Eye (tissue), 1 donor: ENCODE measurements at regions not wholly inside any gene's neighbourhood (a gene's known extent, or its start where the extent isn't known, plus 50 kb on each side); places are given as distances from the start of the nearest gene placed in this dataset.

Experiments
- DNase-seq: peaks from one replicate; pipeline ENCODE4 v3.0.0-alpha.2; 2015

GRCh38 chr20:60215816-60216730, 257.9 kb downstream of the CDH26 start:
- DNase-seq = no peak

GRCh38 chr20:60219231-60219630, 261.0 kb downstream of the CDH26 start:
- no peak for DNase-seq

GRCh38 chr20:60219984-60220562, 261.9 kb downstream of the CDH26 start:
- no peak for DNase-seq

GRCh38 chr20:60220706-60221105, 262.5 kb downstream of the CDH26 start:
- no peak for DNase-seq

- DNase-seq = no peak
Observed at GRCh38 chr20:60221593-60221992, 263.4 kb downstream of the CDH26 start.

- DNase-seq = no peak
Observed at GRCh38 chr20:60222497-60222896, 264.3 kb downstream of the CDH26 start.

- no peak for DNase-seq
Observed at GRCh38 chr20:60223174-60223573, 265.0 kb downstream of the CDH26 start.

- DNase-seq = no peak
Observed at GRCh38 chr20:60224914-60225313, 266.7 kb downstream of the CDH26 start.

GRCh38 chr20:60228255-60228654, 270.0 kb downstream of the CDH26 start:
- DNase-seq = no peak

GRCh38 chr20:60232380-60232779, 274.2 kb downstream of the CDH26 start:
- no peak for DNase-seq

GRCh38 chr20:60233018-60233630, 274.9 kb downstream of the CDH26 start:
- DNase-seq = no peak

- no peak for DNase-seq
Observed at GRCh38 chr20:60236613-60237012, 278.4 kb downstream of the CDH26 start.

- DNase-seq = no peak
Observed at GRCh38 chr20:60237981-60238380, 279.8 kb downstream of the CDH26 start.

GRCh38 chr20:60238992-60239660, 280.9 kb downstream of the CDH26 start:
- DNase-seq = no peak

GRCh38 chr20:60239956-60240355, 281.7 kb downstream of the CDH26 start:
- no peak for DNase-seq

- DNase-seq = no peak
Observed at GRCh38 chr20:60240415-60240814, 282.2 kb downstream of the CDH26 start.

- DNase-seq = no peak
Observed at GRCh38 chr20:60240986-60241385, 282.8 kb downstream of the CDH26 start.

GRCh38 chr20:60242836-60243505, 284.7 kb downstream of the CDH26 start:
- DNase-seq = no peak

GRCh38 chr20:60244373-60245146, 286.3 kb downstream of the CDH26 start:
- DNase-seq = peak; percentile 13

GRCh38 chr20:60246751-60247150, 288.5 kb downstream of the CDH26 start:
- no peak for DNase-seq

GRCh38 chr20:60249436-60249835, 291.2 kb downstream of the CDH26 start:
- no peak for DNase-seq

- no peak for DNase-seq
Observed at GRCh38 chr20:60250251-60250650, 292.0 kb downstream of the CDH26 start.
